ENCODE measurements at regions not wholly inside any gene's neighbourhood (a gene's known extent, or its start where the extent isn't known, plus 50 kb on each side); places are given as distances from the start of the nearest gene placed in this dataset.

- H3K27me3 Mint-ChIP-seq: no peaks in the 10 kb centered on the region
- H3K4me3 Mint-ChIP-seq: no peak overlapping the region
- TF ChIP-seq CTCF (conservative IDR thresholded peaks at IDR 0.05): no peak
- no peaks in the 10 kb centered on the region for H3K9me3 Mint-ChIP-seq
- no peak for DNase-seq (ENCODE audit: extremely low spot score, unreplicated experiment)
- H3K4me1 Mint-ChIP-seq (ENCODE audit: unreplicated experiment): peaks cover 11% of the 10 kb centered on the region
- no peak overlapping the region for H3K27ac Mint-ChIP-seq
- H3K36me3 Mint-ChIP-seq: peaks cover 35% of the 10 kb centered on the region
Measured at GRCh38 chr20:19942611-19943010, 74.6 kb upstream of the NAA20 start.

DNA sequence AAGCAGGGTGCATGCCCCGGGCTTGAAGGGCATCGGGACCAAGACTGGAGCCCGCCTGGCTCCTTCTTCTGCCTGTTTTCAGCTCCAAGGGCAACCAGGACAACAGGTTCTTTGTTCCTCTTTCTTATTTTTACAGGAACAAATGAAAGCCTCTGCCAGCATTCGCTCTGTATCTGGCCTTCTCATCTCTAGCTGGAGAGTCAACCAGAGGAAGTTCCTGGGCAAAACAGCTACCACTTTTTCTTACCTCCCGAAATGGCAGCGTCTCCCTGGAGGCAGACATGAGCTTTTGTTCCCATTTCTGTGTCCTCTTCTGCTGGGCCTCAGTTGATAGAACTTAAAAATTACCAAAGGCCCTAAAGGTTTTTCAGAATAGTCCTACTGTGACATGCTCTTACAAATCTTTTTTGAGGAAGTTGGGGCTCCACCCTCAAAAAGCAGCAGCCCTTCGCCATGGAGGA, 74.1 kb upstream of the NAA20 start:
- TF ChIP-seq CTCF (conservative IDR thresholded peaks at IDR 0.05): no peak
- H3K4me1 Mint-ChIP-seq (ENCODE audit: unreplicated experiment): peaks cover 9% of the 10 kb centered on the region
- H3K9me3 Mint-ChIP-seq: no peaks in the 10 kb centered on the region
- no peak overlapping the region for H3K27ac Mint-ChIP-seq
- DNase-seq (ENCODE audit: extremely low spot score, unreplicated experiment): no peak
- no peak overlapping the region for H3K4me3 Mint-ChIP-seq
- no peaks in the 10 kb centered on the region for H3K27me3 Mint-ChIP-seq
- peaks cover 38% of the 10 kb centered on the region for H3K36me3 Mint-ChIP-seq

GRCh38 chr20:19944772-19945459, 72.2 kb upstream of the NAA20 start:
- Mint-ChIP-seq H3K27ac (no peak overlapping the region), H3K4me3 (no peak overlapping the region), H3K36me3 (peaks cover 27% of the 10 kb centered on the region), H3K27me3 (no peaks in the 10 kb centered on the region), H3K4me1 (ENCODE audit: unreplicated experiment) (peaks cover 9% of the 10 kb centered on the region), H3K9me3 (no peaks in the 10 kb centered on the region)
- no peak for DNase-seq (ENCODE audit: extremely low spot score, unreplicated experiment)
- TF ChIP-seq CTCF (conservative IDR thresholded peaks at IDR 0.05): no peak

GRCh38 chr20:19945732-19946670, 71.2 kb upstream of the NAA20 start:
- no peaks in the 10 kb centered on the region for H3K27me3 Mint-ChIP-seq
- H3K4me1 Mint-ChIP-seq (ENCODE audit: unreplicated experiment): peaks cover 9% of the 10 kb centered on the region
- H3K9me3 Mint-ChIP-seq: no peaks in the 10 kb centered on the region
- H3K36me3 Mint-ChIP-seq: peaks cover 23% of the 10 kb centered on the region
- TF ChIP-seq CTCF (conservative IDR thresholded peaks at IDR 0.05): no peak
- H3K27ac Mint-ChIP-seq: peak overlapping the region; percentile 76
- DNase-seq (ENCODE audit: extremely low spot score, unreplicated experiment): no peak
- no peak overlapping the region for H3K4me3 Mint-ChIP-seq

DNA sequence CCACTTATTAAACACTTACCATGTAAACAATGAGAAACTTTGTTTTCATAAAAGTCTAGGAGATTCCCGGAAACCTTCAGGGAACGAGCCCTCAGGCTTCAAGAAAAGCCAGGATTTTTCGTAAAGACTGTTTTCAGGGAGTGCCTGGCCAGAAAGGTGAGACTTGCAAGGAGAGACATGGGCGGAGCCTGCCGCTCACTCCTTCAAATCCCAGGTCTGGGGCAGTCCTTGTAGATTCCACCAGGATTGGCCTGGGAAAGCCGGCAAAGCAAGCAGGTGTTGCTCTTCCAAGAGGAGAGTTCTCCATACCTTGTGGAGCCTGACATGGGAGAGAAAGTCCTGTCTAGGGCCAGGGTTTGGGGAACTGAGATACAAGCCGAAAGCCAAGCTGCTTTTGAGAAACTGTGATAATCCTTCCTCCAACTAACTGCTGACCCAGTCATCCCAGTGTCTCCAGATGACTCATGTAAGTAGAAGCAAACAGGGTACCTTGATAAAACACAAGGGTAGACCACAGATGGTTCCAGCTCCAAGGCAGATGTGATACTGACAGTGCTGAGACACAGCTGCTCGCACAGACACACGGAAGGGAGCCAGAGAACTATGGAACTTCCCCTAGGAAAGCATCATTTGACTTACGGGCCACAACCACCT, 69.4 kb upstream of the NAA20 start:
- no peak overlapping the region for H3K4me3 Mint-ChIP-seq
- no peak overlapping the region for H3K27ac Mint-ChIP-seq
- peaks cover 9% of the 10 kb centered on the region for H3K4me1 Mint-ChIP-seq (ENCODE audit: unreplicated experiment)
- TF ChIP-seq CTCF (conservative IDR thresholded peaks at IDR 0.05): no peak
- no peaks in the 10 kb centered on the region for H3K9me3 Mint-ChIP-seq
- peaks cover 25% of the 10 kb centered on the region for H3K36me3 Mint-ChIP-seq
- DNase-seq (ENCODE audit: extremely low spot score, unreplicated experiment): no peak
- H3K27me3 Mint-ChIP-seq: no peaks in the 10 kb centered on the region

Measured in type B pancreatic cell (in vitro differentiated cells).